ENCODE measurements at regions not wholly inside any gene's neighbourhood (a gene's known extent, or its start where the extent isn't known, plus 50 kb on each side); places are given as distances from the start of the nearest gene placed in this dataset.

DNA sequence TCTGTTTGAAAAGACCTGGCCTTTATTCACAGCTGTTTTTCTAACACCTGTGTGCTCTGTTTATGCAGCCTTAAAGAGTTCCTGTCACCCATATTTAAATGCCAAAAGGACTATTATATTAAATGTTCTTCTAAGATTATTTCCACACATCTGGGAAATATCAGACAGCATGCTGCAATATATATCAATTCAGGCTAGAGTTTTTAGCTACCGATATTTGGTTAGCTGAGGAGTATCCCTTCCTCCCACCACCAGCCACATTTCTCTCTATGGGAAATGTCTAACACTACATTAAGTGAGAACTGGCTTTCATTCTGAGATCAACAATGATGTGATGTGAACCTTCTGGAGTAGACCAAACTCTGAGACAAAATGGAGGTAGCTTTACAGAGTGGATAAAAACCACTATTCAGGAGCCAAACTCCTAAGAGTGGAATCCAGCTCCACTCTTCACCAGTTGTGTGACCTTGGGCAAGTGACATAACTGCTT, 509.2 kb downstream of the ZNF608 start:
- Histone ChIP-seq H3K9ac (ENCODE audit: low read depth in 1 of 2, low read length in 2 of 2) (no peak overlapping the region), H3K4me3 (ENCODE audit: low read depth in 1 of 3, low read length in 3 of 3) (no peak overlapping the region), H3K27me3 (ENCODE audit: control insufficient read depth in 4 of 4, insufficient read depth in 4 of 4, low read length in 3 of 4) (no peaks in the 10 kb centered on the region), H3K4me1 (ENCODE audit: control insufficient read depth in 4 of 4, insufficient read depth in 4 of 4, low read length in 3 of 4) (no peaks in the 10 kb centered on the region), H3K27ac (ENCODE audit: low read depth in 1 of 2, low read length in 2 of 2) (no peak overlapping the region), H3K36me3 (ENCODE audit: control insufficient read depth in 4 of 4, insufficient read depth in 3 of 4, low read depth in 1 of 4, low read length in 3 of 4) (no peaks in the 10 kb centered on the region), H3K9me3 (ENCODE audit: control insufficient read depth in 4 of 4, low read length in 3 of 4) (peaks cover 0 to 4% (median 3%) of the 10 kb centered on the region in 4 donors)
- no peak for DNase-seq (ENCODE audit: low spot score)
- TF ChIP-seq GABPA (IDR thresholded peaks at IDR 0.05 in 1 of 2, conservative IDR thresholded peaks at IDR 0.05 in 1 of 2) (no peak), SP1 (IDR thresholded peaks at IDR 0.05) (no peak), FOXA1 (IDR thresholded peaks at IDR 0.05) (no peak), FOXA2 (IDR thresholded peaks at IDR 0.05) (no peak), EGR1 (IDR thresholded peaks at IDR 0.05; ENCODE audit: low read depth in 2 of 2) (no peak), YY1 (IDR thresholded peaks at IDR 0.05) (no peak), JUND (IDR thresholded peaks at IDR 0.05) (no peak), RAD21 (IDR thresholded peaks at IDR 0.05) (no peak), NR2F2 (IDR thresholded peaks at IDR 0.05) (no peak), RXRA (IDR thresholded peaks at IDR 0.05) (no peak), HNF4G (IDR thresholded peaks at IDR 0.05) (no peak), TAF1 (conservative IDR thresholded peaks at IDR 0.05) (no peak), HNF4A (conservative IDR thresholded peaks at IDR 0.05) (no peak)
- TF ChIP-seq, protein P1, sequence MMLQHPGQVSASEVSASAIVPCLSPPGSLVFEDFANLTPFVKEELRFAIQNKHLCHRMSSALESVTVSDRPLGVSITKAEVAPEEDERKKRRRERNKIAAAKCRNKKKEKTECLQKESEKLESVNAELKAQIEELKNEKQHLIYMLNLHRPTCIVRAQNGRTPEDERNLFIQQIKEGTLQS (IDR thresholded peaks at IDR 0.05), result no peak
- TF ChIP-seq, protein P2, sequence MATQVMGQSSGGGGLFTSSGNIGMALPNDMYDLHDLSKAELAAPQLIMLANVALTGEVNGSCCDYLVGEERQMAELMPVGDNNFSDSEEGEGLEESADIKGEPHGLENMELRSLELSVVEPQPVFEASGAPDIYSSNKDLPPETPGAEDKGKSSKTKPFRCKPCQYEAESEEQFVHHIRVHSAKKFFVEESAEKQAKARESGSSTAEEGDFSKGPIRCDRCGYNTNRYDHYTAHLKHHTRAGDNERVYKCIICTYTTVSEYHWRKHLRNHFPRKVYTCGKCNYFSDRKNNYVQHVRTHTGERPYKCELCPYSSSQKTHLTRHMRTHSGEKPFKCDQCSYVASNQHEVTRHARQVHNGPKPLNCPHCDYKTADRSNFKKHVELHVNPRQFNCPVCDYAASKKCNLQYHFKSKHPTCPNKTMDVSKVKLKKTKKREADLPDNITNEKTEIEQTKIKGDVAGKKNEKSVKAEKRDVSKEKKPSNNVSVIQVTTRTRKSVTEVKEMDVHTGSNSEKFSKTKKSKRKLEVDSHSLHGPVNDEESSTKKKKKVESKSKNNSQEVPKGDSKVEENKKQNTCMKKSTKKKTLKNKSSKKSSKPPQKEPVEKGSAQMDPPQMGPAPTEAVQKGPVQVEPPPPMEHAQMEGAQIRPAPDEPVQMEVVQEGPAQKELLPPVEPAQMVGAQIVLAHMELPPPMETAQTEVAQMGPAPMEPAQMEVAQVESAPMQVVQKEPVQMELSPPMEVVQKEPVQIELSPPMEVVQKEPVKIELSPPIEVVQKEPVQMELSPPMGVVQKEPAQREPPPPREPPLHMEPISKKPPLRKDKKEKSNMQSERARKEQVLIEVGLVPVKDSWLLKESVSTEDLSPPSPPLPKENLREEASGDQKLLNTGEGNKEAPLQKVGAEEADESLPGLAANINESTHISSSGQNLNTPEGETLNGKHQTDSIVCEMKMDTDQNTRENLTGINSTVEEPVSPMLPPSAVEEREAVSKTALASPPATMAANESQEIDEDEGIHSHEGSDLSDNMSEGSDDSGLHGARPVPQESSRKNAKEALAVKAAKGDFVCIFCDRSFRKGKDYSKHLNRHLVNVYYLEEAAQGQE (IDR thresholded peaks at IDR 0.05), result no peak
- TF ChIP-seq, protein P3, sequence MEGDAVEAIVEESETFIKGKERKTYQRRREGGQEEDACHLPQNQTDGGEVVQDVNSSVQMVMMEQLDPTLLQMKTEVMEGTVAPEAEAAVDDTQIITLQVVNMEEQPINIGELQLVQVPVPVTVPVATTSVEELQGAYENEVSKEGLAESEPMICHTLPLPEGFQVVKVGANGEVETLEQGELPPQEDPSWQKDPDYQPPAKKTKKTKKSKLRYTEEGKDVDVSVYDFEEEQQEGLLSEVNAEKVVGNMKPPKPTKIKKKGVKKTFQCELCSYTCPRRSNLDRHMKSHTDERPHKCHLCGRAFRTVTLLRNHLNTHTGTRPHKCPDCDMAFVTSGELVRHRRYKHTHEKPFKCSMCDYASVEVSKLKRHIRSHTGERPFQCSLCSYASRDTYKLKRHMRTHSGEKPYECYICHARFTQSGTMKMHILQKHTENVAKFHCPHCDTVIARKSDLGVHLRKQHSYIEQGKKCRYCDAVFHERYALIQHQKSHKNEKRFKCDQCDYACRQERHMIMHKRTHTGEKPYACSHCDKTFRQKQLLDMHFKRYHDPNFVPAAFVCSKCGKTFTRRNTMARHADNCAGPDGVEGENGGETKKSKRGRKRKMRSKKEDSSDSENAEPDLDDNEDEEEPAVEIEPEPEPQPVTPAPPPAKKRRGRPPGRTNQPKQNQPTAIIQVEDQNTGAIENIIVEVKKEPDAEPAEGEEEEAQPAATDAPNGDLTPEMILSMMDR (IDR thresholded peaks at IDR 0.05; ENCODE audit: low read depth, low read length, missing input control), result no peak
- TF ChIP-seq, protein P4, sequence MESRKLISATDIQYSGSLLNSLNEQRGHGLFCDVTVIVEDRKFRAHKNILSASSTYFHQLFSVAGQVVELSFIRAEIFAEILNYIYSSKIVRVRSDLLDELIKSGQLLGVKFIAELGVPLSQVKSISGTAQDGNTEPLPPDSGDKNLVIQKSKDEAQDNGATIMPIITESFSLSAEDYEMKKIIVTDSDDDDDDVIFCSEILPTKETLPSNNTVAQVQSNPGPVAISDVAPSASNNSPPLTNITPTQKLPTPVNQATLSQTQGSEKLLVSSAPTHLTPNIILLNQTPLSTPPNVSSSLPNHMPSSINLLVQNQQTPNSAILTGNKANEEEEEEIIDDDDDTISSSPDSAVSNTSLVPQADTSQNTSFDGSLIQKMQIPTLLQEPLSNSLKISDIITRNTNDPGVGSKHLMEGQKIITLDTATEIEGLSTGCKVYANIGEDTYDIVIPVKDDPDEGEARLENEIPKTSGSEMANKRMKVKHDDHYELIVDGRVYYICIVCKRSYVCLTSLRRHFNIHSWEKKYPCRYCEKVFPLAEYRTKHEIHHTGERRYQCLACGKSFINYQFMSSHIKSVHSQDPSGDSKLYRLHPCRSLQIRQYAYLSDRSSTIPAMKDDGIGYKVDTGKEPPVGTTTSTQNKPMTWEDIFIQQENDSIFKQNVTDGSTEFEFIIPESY (IDR thresholded peaks at IDR 0.05), result no peak
- TF ChIP-seq, protein P5, sequence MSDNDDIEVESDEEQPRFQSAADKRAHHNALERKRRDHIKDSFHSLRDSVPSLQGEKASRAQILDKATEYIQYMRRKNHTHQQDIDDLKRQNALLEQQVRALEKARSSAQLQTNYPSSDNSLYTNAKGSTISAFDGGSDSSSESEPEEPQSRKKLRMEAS (IDR thresholded peaks at IDR 0.05), result no peak
- 88% methylated on average over 1 of the region's 1 CpG for WGBS
